A549 (cell line): ENCODE measurements at regions not wholly inside any gene's neighbourhood (a gene's known extent, or its start where the extent isn't known, plus 50 kb on each side); places are given as distances from the start of the nearest gene placed in this dataset.
"Not testable (repeated sequence)": the region's sequence is repeated elsewhere in the genome, so short reads cannot be mapped to it uniquely, and the experiment has no call there.

ENCODE experiments used
- CEBPB ChIP-seq, 2 experiments: fragments of >200 bp in 1 of 2; sonication (Bioruptor Twin) in 1 of 2; formaldehyde crosslinking in 1 of 2; IDR thresholded peaks; 2 replicates each; pipeline ENCODE4 v1.6.1; 2012 to 2016
- CHD2 ChIP-seq: fragments of 150-350 bp; IDR thresholded peaks from 2 replicates; pipeline ENCODE4 v1.6.1; 2014; ENCODE audit warnings: low read length; ENCODE audit not compliant: partially characterized antibody
- CHD4 ChIP-seq: fragments of 200-600 bp; sonication (generic); IDR thresholded peaks from 2 replicates; pipeline ENCODE4 v1.6.1; 2016; ENCODE audit warnings: antibody characterized with exemption, mild to moderate bottlenecking, borderline replicate concordance
- EHMT2 ChIP-seq: fragments of 200-600 bp; sonication (generic); IDR thresholded peaks from 2 replicates; pipeline ENCODE4 v1.6.1; 2016; ENCODE audit warnings: antibody characterized with exemption, low read depth, mild to moderate bottlenecking, moderate library complexity
- EP300 ChIP-seq, 2 experiments: fragments of >200 bp; sonication (Bioruptor Twin); formaldehyde crosslinking; IDR thresholded peaks; 2 replicates in 1 of 2; 3 replicates in 1 of 2; pipeline ENCODE4 v1.6.1; 2016 to 2017
- ESRRA ChIP-seq: fragments of 150-350 bp; IDR thresholded peaks from 2 replicates; pipeline ENCODE4 v1.6.1; 2014; ENCODE audit warnings: mild to moderate bottlenecking, low read length, borderline replicate concordance
- KDM1A ChIP-seq: fragments of 200-600 bp; sonication (generic); IDR thresholded peaks from 2 replicates; pipeline ENCODE4 v1.6.1; 2016; ENCODE audit warnings: low read depth, mild to moderate bottlenecking
- MAFK ChIP-seq: fragments of 450-650 bp; IDR thresholded peaks from 2 replicates; pipeline ENCODE4 v1.6.1; 2014; ENCODE audit not compliant: partially characterized antibody
- POLR2A ChIP-seq: IDR thresholded peaks from 2 replicates; pipeline ENCODE4 v1.6.1; 2012; ENCODE audit warnings: mild to moderate bottlenecking, low read length
- SMC3 ChIP-seq: fragments of >200 bp; sonication (Bioruptor Twin); formaldehyde crosslinking; IDR thresholded peaks from 3 replicates; pipeline ENCODE4 v1.6.1; 2018; ENCODE audit warnings: inconsistent platforms
- TF ChIP-seq, protein P1 (sequence below): IDR thresholded peaks from 2 replicates; pipeline ENCODE4 v1.6.1; 2012
- TF ChIP-seq, protein P2 (sequence below): fragments of >200 bp; sonication (Bioruptor Twin); formaldehyde crosslinking; IDR thresholded peaks from 3 replicates; pipeline ENCODE4 v1.5.1; 2016
- TF ChIP-seq, protein P3 (sequence below): fragments of 200-600 bp; sonication (generic); IDR thresholded peaks from 2 replicates; pipeline ENCODE4 v1.6.1; 2016; ENCODE audit warnings: antibody characterized with exemption, mild to moderate bottlenecking, moderate library complexity
- TF ChIP-seq, protein P4 (sequence below): fragments of 150-350 bp; IDR thresholded peaks from 2 replicates; pipeline ENCODE4 v1.6.1; 2014; ENCODE audit warnings: low read depth, mild to moderate bottlenecking, low read length

DNA sequence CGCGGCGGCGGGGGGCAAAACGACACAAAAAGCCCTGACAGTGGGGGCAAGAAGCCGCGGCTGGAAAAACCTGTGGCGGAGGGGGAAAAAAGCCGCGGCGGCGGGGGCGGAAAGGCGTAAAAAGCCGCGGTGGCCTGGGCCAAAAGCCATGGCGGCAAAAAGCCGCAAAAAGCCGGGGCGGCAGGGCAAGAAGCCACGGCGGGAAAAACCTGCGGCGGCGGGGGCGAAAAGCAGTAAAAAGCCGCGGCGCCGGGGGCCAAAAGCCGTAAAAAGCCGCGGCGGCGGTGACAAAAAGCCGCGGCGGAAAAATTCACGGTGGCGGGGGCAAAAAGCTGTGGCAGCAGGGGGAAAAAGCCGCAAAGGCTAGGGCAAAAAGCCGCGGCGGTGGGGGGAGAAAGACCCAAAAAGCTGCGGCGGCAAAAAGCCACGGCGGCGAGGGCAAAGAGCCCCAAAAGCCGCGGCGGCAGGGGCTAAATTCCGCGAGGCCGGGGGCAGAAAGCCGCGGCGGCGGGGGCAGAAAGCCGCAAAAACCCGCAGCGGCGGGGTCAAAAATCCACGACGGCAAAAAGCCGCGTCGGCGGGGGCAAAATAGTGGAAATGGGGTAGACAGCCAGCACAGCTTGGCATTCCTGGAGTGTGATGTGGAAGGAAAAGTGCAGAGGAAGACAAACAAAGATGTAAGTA, 165.2 kb upstream of the TP53TG3C start:
- TF ChIP-seq, protein P1, sequence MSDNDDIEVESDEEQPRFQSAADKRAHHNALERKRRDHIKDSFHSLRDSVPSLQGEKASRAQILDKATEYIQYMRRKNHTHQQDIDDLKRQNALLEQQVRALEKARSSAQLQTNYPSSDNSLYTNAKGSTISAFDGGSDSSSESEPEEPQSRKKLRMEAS: not testable (repeated sequence)
- not testable (repeated sequence) for TF ChIP-seq POLR2A; ESRRA; EP300 (IDR thresholded peaks at IDR 0.05); KDM1A; CEBPB (IDR thresholded peaks at IDR 0.05); EHMT2; CHD4; CHD2; MAFK; SMC3
- TF ChIP-seq, protein P2, sequence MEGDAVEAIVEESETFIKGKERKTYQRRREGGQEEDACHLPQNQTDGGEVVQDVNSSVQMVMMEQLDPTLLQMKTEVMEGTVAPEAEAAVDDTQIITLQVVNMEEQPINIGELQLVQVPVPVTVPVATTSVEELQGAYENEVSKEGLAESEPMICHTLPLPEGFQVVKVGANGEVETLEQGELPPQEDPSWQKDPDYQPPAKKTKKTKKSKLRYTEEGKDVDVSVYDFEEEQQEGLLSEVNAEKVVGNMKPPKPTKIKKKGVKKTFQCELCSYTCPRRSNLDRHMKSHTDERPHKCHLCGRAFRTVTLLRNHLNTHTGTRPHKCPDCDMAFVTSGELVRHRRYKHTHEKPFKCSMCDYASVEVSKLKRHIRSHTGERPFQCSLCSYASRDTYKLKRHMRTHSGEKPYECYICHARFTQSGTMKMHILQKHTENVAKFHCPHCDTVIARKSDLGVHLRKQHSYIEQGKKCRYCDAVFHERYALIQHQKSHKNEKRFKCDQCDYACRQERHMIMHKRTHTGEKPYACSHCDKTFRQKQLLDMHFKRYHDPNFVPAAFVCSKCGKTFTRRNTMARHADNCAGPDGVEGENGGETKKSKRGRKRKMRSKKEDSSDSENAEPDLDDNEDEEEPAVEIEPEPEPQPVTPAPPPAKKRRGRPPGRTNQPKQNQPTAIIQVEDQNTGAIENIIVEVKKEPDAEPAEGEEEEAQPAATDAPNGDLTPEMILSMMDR: not testable (repeated sequence)
- TF ChIP-seq, protein P3, sequence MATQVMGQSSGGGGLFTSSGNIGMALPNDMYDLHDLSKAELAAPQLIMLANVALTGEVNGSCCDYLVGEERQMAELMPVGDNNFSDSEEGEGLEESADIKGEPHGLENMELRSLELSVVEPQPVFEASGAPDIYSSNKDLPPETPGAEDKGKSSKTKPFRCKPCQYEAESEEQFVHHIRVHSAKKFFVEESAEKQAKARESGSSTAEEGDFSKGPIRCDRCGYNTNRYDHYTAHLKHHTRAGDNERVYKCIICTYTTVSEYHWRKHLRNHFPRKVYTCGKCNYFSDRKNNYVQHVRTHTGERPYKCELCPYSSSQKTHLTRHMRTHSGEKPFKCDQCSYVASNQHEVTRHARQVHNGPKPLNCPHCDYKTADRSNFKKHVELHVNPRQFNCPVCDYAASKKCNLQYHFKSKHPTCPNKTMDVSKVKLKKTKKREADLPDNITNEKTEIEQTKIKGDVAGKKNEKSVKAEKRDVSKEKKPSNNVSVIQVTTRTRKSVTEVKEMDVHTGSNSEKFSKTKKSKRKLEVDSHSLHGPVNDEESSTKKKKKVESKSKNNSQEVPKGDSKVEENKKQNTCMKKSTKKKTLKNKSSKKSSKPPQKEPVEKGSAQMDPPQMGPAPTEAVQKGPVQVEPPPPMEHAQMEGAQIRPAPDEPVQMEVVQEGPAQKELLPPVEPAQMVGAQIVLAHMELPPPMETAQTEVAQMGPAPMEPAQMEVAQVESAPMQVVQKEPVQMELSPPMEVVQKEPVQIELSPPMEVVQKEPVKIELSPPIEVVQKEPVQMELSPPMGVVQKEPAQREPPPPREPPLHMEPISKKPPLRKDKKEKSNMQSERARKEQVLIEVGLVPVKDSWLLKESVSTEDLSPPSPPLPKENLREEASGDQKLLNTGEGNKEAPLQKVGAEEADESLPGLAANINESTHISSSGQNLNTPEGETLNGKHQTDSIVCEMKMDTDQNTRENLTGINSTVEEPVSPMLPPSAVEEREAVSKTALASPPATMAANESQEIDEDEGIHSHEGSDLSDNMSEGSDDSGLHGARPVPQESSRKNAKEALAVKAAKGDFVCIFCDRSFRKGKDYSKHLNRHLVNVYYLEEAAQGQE: not testable (repeated sequence)
- TF ChIP-seq, protein P4, sequence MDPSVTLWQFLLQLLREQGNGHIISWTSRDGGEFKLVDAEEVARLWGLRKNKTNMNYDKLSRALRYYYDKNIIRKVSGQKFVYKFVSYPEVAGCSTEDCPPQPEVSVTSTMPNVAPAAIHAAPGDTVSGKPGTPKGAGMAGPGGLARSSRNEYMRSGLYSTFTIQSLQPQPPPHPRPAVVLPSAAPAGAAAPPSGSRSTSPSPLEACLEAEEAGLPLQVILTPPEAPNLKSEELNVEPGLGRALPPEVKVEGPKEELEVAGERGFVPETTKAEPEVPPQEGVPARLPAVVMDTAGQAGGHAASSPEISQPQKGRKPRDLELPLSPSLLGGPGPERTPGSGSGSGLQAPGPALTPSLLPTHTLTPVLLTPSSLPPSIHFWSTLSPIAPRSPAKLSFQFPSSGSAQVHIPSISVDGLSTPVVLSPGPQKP: not testable (repeated sequence)
